K562 (cell line): ENCODE measurements at regions not wholly inside any gene's neighbourhood (a gene's known extent, or its start where the extent isn't known, plus 50 kb on each side); places are given as distances from the start of the nearest gene placed in this dataset.

Source experiments
- ATAC-seq: fragments of 200-7000 bp; cut with Tn5 transposase; 3 replicates; pipeline ENCODE4 v1.9.1; 2020; ENCODE audit warnings: moderate library complexity
- BruUV-seq: library from RNA; stranded (reverse); fragments of 400-500 nt; replicated peaks from 2 replicates; lab custom pipeline; 2021; lab: Mats Ljungman, UMichigan
- CTCF ChIA-PET: fragments of 300-600 bp; formaldehyde crosslinking; extraction: SDS; loops from one replicate; lab custom pipeline; 2021; ENCODE audit warnings: low intra/inter-chr PET ratio; lab: Yijun Ruan, JAX
- POLR2A ChIA-PET: fragments of 300-600, 350-650 bp; sonication (Branson Sonifier 250); formaldehyde crosslinking; extraction: SDS; loops from one replicate; lab custom pipeline; 2021; ENCODE audit warnings: antibody characterized with exemption, inconsistent platforms; lab: Yijun Ruan, JAX
- DNase-seq, 4 experiments: peaks; one replicate each; pipeline versions ENCODE4 v3.0.0 to v3.0.0-alpha.2; 2011 to 2018; ENCODE audit warnings: low spot score in 3 of 4, mixed read lengths in 3 of 4; ENCODE audit errors: extremely low read depth in 1 of 4
- FAIRE-seq: peaks from 2 replicates; lab custom pipeline; 2011; peaks lifted over from hg19 to GRCh38; lab: Jason Lieb, UNC
- H2AFZ ChIP-seq: 2 replicates; pipeline ENCODE4 v1.6.0; 2011; ENCODE audit warnings: low read depth, low read length, control low read depth, inconsistent platforms
- H3K27ac ChIP-seq: fragments of 200-600 bp; 3 replicates; pipeline ENCODE4 v1.8.0; 2011; ENCODE audit warnings: low read depth, mild to moderate bottlenecking, control low read depth, inconsistent platforms, low read length, moderate library complexity, mixed read lengths; ENCODE audit errors: extremely low read depth
- H3K27me3 ChIP-seq, 2 experiments: fragments of 300-600 bp in 1 of 2; 2 replicates in 1 of 2; 3 replicates in 1 of 2; pipeline versions ENCODE4 v1.6.0 to v1.8.0; 2011; ENCODE audit warnings: inconsistent platforms in 2 of 2, low read length in 2 of 2, mild to moderate bottlenecking in 1 of 2, mixed read lengths in 1 of 2, moderate library complexity in 1 of 2; ENCODE audit not compliant: control insufficient read depth in 2 of 2, insufficient read depth in 2 of 2
- H3K36me3 ChIP-seq: fragments of 300-600 bp; 3 replicates; pipeline ENCODE4 v1.8.0; 2011; ENCODE audit warnings: mild to moderate bottlenecking, low read length, inconsistent platforms; ENCODE audit not compliant: control insufficient read depth, insufficient read depth
- H3K4me1 ChIP-seq, 2 experiments: fragments of 200-600 bp in 1 of 2; replicated peaks in 1 of 2; 2 replicates in 1 of 2; 3 replicates in 1 of 2; pipeline versions ENCODE4 v1.5.1 to v1.8.0; 2011; ENCODE audit warnings: inconsistent platforms in 2 of 2, low read length in 2 of 2, mild to moderate bottlenecking in 1 of 2, mixed read lengths in 1 of 2, moderate library complexity in 1 of 2; ENCODE audit not compliant: control insufficient read depth in 2 of 2, insufficient read depth in 2 of 2
- H3K4me2 ChIP-seq: 2 replicates; pipeline ENCODE4 v1.6.1; 2011; ENCODE audit warnings: low read length, control low read depth, inconsistent platforms, mixed read lengths; ENCODE audit not compliant: insufficient read depth
- H3K4me3 ChIP-seq: fragments of 200-600 bp; sonication (generic), shearing (Covaris generic); 2 replicates; pipeline ENCODE4 v1.5.1; 2016; ENCODE audit warnings: control low read depth, inconsistent platforms
- H3K79me2 ChIP-seq: fragments of 200-600 bp; 3 replicates; pipeline ENCODE4 v1.8.0; 2011; ENCODE audit warnings: low read length, inconsistent platforms; ENCODE audit not compliant: control insufficient read depth, insufficient read depth
- H3K9ac ChIP-seq, 2 experiments: 2 replicates each; pipeline versions ENCODE4 v1.6.0 to v1.6.1; 2011; ENCODE audit warnings: low read depth in 2 of 2, low read length in 2 of 2, control low read depth in 1 of 2, inconsistent platforms in 1 of 2, mild to moderate bottlenecking in 1 of 2, mixed read lengths in 1 of 2; ENCODE audit not compliant: insufficient read depth in 1 of 2
- H3K9me1 ChIP-seq: one replicate; pipeline ENCODE4 v1.6.0; 2011; ENCODE audit warnings: inconsistent platforms, mild to moderate bottlenecking, low read length, moderate library complexity; ENCODE audit not compliant: control insufficient read depth, insufficient read depth
- H3K9me3 ChIP-seq: replicated peaks from 2 replicates; pipeline ENCODE4 v1.5.1; 2011; ENCODE audit warnings: low read depth, low read length, inconsistent platforms; ENCODE audit not compliant: control insufficient read depth, insufficient read depth
- H4K20me1 ChIP-seq: replicated peaks from 2 replicates; pipeline ENCODE4 v1.6.1; 2011; ENCODE audit warnings: low read length, inconsistent platforms, mixed read lengths; ENCODE audit not compliant: control insufficient read depth, insufficient read depth
- CBX2 ChIP-seq: fragments of 200-600 bp; sonication (generic); IDR thresholded peaks from one replicate; pipeline ENCODE4 v1.6.1; 2012; ENCODE audit warnings: mild to moderate bottlenecking, low read length, inconsistent platforms; ENCODE audit not compliant: insufficient read depth, poor library complexity, severe bottlenecking
- CEBPG ChIP-seq, 3 experiments: fragments of 200-800 bp in 1 of 3; sonication (Bioruptor generic) in 1 of 3; sonication (generic) in 1 of 3; formaldehyde crosslinking in 1 of 3; IDR thresholded peaks in 2 of 3; conservative IDR thresholded peaks in 1 of 3; 2 replicates each; pipeline versions ENCODE4 v1.6.1 to v1.8.0; 2016 to 2022; ENCODE audit warnings: missing compliant biosample characterization in 2 of 3, missing genetic modification characterization in 2 of 3, mild to moderate bottlenecking in 1 of 3, missing genetic modification reagents in 1 of 3
- ETV5 ChIP-seq: sonication (generic); formaldehyde crosslinking; IDR thresholded peaks from 2 replicates; pipeline ENCODE4 v1.4.0; 2020; ENCODE audit warnings: low read depth, mild to moderate bottlenecking, missing genetic modification reagents
- FOXJ2 ChIP-seq: fragments of 200-800 bp; sonication (Bioruptor generic); IDR thresholded peaks from 2 replicates; pipeline ENCODE4 v1.6.1; 2016; ENCODE audit warnings: missing genetic modification characterization, missing compliant biosample characterization
- LEF1 ChIP-seq: fragments of 450-650 bp; IDR thresholded peaks from 2 replicates; pipeline ENCODE4 v1.6.1; 2016; ENCODE audit warnings: mild to moderate bottlenecking
- MEF2A ChIP-seq: IDR thresholded peaks from 2 replicates; pipeline ENCODE4 v1.6.1; 2011; ENCODE audit warnings: low read depth, mild to moderate bottlenecking, low read length, moderate library complexity; ENCODE audit not compliant: control insufficient read depth
- PHTF2 ChIP-seq: fragments of 250-450 bp; sonication (Bioruptor Pico); IDR thresholded peaks from 2 replicates; pipeline ENCODE4 v1.5.0; 2021; ENCODE audit warnings: mild to moderate bottlenecking
- POLR3A ChIP-seq: IDR thresholded peaks from 2 replicates; pipeline ENCODE4 v1.6.1; 2011; ENCODE audit warnings: borderline replicate concordance, mild to moderate bottlenecking, moderate library complexity; ENCODE audit not compliant: insufficient read length, insufficient read depth; ENCODE audit errors: extremely low read depth
- SMARCA4 ChIP-seq: fragments of 450-650 bp; IDR thresholded peaks from 2 replicates; pipeline ENCODE4 v1.6.1; 2016
- TAF9B ChIP-seq: fragments of 450-650 bp; IDR thresholded peaks from 2 replicates; pipeline ENCODE4 v1.6.1; 2018; ENCODE audit warnings: mild to moderate bottlenecking; ENCODE audit not compliant: partially characterized antibody
- TGIF2 ChIP-seq: sonication (generic); formaldehyde crosslinking; IDR thresholded peaks from 2 replicates; pipeline ENCODE4 v1.8.1; 2022; ENCODE audit warnings: mild to moderate bottlenecking, missing genetic modification reagents, moderate library complexity
- ZBTB49 ChIP-seq: sonication (generic); formaldehyde crosslinking; IDR thresholded peaks from 2 replicates; pipeline ENCODE4 v1.8.0; 2022; ENCODE audit warnings: missing genetic modification reagents, mild to moderate bottlenecking, borderline replicate concordance
- ZNF12 ChIP-seq: sonication (generic); formaldehyde crosslinking; IDR thresholded peaks from 2 replicates; pipeline ENCODE4 v1.4.0; 2020; ENCODE audit warnings: mild to moderate bottlenecking, missing genetic modification reagents
- ZNF146 ChIP-seq: IDR thresholded peaks from one replicate; pipeline ENCODE4 v1.6.1; 2018; ENCODE audit warnings: missing compliant biosample characterization; ENCODE audit not compliant: unreplicated experiment
- ZNF3 ChIP-seq: fragments of 250-450 bp; sonication (Bioruptor Pico); IDR thresholded peaks from 2 replicates; pipeline ENCODE4 v1.5.0; 2021; ENCODE audit warnings: mild to moderate bottlenecking, moderate library complexity
- ZNF316 ChIP-seq: fragments of 450-650 bp; IDR thresholded peaks from 2 replicates; pipeline ENCODE4 v1.6.1; 2016
- WGBS: fragments of 100-300 bp; shearing (Covaris generic); methylation state at CpG from one replicate; pipeline ENCODE4 v1.1.6; 2016; ENCODE audit warnings: low coverage, mixed read lengths; ENCODE audit not compliant: insufficient coverage; ENCODE audit errors: missing lambda C conversion rate; 5-methylcytosine and 5-hydroxymethylcytosine counted together
- in situ Hi-C: fragments of 300-500 bp; cut with MboI; formaldehyde crosslinking; loops from 4 replicates; pipeline ENCODE4 v1.15.0; 2018; ENCODE audit warnings: inconsistent platforms, mixed read lengths
- intact Hi-C: fragments of 100-400 bp; cut with micrococcal nuclease; formaldehyde crosslinking; loops from 2 replicates; pipeline ENCODE4 v1.14.2; 2022
- TF ChIP-seq, protein P1 (sequence below): sonication (generic); formaldehyde crosslinking; IDR thresholded peaks from 2 replicates; pipeline ENCODE4 v1.8.1; 2022; ENCODE audit warnings: missing genetic modification reagents

DNA sequence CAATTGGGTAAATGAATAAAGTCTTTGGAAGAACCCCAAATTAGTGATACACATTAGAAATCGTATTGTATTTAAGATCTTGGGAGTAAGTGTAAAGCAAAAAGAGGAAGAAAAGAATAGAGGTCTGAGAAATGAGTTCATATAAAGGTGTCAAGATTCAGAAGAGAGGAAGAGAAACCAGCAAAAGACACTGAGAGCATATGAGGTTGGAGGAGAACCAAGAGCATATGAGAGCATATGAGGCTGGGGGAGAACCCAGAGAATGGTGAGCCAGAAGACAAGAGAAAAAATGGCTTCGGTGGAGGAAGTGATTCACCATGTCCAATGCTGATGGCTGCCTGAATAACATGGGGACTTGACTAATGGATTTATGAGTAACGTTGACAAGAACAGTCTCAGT is 620.1 kb upstream of the GCFC2 start:
- no peak for ATAC-seq
- BruUV-seq: no TSS peak

More for the DNA sequence above, 620.1 kb upstream of the GCFC2 start:
- POLR2A ChIA-PET: no interaction called here
- H4K20me1 ChIP-seq: no peaks in the 10 kb centered on the region
- no peak for TF ChIP-seq ZBTB49 (CRISPR knock-in tag)
- TF ChIP-seq PHTF2 (CRISPR knock-in tag): no peak
- TF ChIP-seq MEF2A: no peak
- no peak for TF ChIP-seq TAF9B
- no peak for TF ChIP-seq FOXJ2 (tag)
- no peak for TF ChIP-seq ZNF3 (CRISPR knock-in tag)
- TF ChIP-seq, protein P1, sequence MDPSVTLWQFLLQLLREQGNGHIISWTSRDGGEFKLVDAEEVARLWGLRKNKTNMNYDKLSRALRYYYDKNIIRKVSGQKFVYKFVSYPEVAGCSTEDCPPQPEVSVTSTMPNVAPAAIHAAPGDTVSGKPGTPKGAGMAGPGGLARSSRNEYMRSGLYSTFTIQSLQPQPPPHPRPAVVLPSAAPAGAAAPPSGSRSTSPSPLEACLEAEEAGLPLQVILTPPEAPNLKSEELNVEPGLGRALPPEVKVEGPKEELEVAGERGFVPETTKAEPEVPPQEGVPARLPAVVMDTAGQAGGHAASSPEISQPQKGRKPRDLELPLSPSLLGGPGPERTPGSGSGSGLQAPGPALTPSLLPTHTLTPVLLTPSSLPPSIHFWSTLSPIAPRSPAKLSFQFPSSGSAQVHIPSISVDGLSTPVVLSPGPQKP (CRISPR knock-in tag): no peak
- no peak for TF ChIP-seq ZNF12 (CRISPR knock-in tag)
- TF ChIP-seq ZNF146: no peak
- TF ChIP-seq SMARCA4: no peak
- no peak for TF ChIP-seq POLR3A
- no peak for TF ChIP-seq LEF1
- no peak for TF ChIP-seq CBX2
- no peak for TF ChIP-seq TGIF2
- no peak for TF ChIP-seq ZNF316
- no peak for TF ChIP-seq ETV5 (CRISPR knock-in tag)
- no peak for TF ChIP-seq CEBPG (CRISPR knock-in tag; IDR thresholded peaks at IDR 0.05)
- TF ChIP-seq CEBPG (tag; conservative IDR thresholded peaks at IDR 0.05 in 1 of 2, IDR thresholded peaks at IDR 0.05 in 1 of 2): no peak
- TF ChIP-seq, all 486 proteins: peak for 0
- Histone ChIP-seq H3K9me1 (no peaks in the 10 kb centered on the region), H3K4me1 (no peaks in the 10 kb centered on the region), H3K27me3 (no peaks in the 10 kb centered on the region), H3K9ac (no peak overlapping the region), H3K4me3 (no peak overlapping the region), H2AFZ (no peak overlapping the region), H3K36me3 (no peaks in the 10 kb centered on the region), H3K9me3 (no peaks in the 10 kb centered on the region), H3K79me2 (no peaks in the 10 kb centered on the region), H3K27ac (no peak overlapping the region), H3K4me2 (no peak overlapping the region)
- DNase-seq (no peak), FAIRE-seq (no peak)
- intact Hi-C loops (no loop called here), in situ Hi-C loops (no loop called here)
- CTCF ChIA-PET: no interaction called here
- WGBS: 0% methylated on average over 3 of the region's 3 CpGs
